ENCODE measurements at regions not wholly inside any gene's neighbourhood (a gene's known extent, or its start where the extent isn't known, plus 50 kb on each side); places are given as distances from the start of the nearest gene placed in this dataset.

DNA sequence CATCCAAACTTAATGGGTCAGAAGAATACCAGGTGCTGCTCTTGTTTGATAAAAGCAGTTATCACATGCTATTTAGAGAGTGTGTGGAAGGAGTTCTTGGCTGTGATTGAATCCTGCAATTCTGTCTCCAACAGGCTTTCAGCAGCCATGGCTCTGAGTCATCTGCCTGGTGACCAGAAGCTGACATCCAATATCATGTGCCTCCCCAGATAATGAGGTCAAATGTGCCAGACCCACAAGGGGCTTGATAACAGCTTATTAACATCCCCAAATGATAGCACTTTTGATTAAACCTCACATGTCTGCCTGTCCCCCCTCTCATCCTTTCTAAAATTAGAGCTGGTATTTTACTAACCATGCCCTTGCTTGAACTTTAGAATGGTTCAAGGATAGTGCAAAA is 175.7 kb upstream of the PLN start:
- H3K9me3 Mint-ChIP-seq = peaks cover 24% of the 10 kb centered on the region
- CTCF ChIA-PET = no interaction called here
- no peak overlapping the region for H3K4me3 Mint-ChIP-seq
- DNase-seq (ENCODE audit: low spot score) (no peak), ATAC-seq (no peak)
- no peak for TF ChIP-seq ELF4 (CRISPR knock-in tag; IDR thresholded peaks at IDR 0.05; ENCODE audit: low read depth)
- TF ChIP-seq ZNF219 (CRISPR knock-in tag; IDR thresholded peaks at IDR 0.05; ENCODE audit: borderline replicate concordance) = no peak
- TF ChIP-seq MYBL2 (CRISPR knock-in tag; IDR thresholded peaks at IDR 0.05) = no peak
- TF ChIP-seq, protein P1, sequence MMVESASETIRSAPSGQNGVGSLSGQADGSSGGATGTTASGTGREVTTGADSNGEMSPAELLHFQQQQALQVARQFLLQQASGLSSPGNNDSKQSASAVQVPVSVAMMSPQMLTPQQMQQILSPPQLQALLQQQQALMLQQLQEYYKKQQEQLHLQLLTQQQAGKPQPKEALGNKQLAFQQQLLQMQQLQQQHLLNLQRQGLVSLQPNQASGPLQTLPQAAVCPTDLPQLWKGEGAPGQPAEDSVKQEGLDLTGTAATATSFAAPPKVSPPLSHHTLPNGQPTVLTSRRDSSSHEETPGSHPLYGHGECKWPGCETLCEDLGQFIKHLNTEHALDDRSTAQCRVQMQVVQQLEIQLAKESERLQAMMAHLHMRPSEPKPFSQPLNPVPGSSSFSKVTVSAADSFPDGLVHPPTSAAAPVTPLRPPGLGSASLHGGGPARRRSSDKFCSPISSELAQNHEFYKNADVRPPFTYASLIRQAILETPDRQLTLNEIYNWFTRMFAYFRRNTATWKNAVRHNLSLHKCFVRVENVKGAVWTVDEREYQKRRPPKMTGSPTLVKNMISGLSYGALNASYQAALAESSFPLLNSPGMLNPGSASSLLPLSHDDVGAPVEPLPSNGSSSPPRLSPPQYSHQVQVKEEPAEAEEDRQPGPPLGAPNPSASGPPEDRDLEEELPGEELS (CRISPR knock-in tag; IDR thresholded peaks at IDR 0.05) = no peak
- TF ChIP-seq RELA (CRISPR knock-in tag; IDR thresholded peaks at IDR 0.05; ENCODE audit: borderline replicate concordance) = no peak
- no peak for TF ChIP-seq SMAD4 (CRISPR knock-in tag; IDR thresholded peaks at IDR 0.05)
- no peak for TF ChIP-seq ZNF281 (CRISPR knock-in tag; IDR thresholded peaks at IDR 0.05)
- no peak for TF ChIP-seq HMGXB4 (CRISPR knock-in tag; IDR thresholded peaks at IDR 0.05)
- no peak for TF ChIP-seq SMAD3 (CRISPR knock-in tag; IDR thresholded peaks at IDR 0.05; ENCODE audit: borderline replicate concordance)
- TF ChIP-seq TP53 (CRISPR knock-in tag; IDR thresholded peaks at IDR 0.05) = no peak
- no peak for TF ChIP-seq STAT6 (CRISPR knock-in tag; conservative IDR thresholded peaks at IDR 0.05; ENCODE audit: low read depth)
- TF ChIP-seq NR2C2 (CRISPR knock-in tag; IDR thresholded peaks at IDR 0.05) = no peak
- TF ChIP-seq NFYB (CRISPR knock-in tag; conservative IDR thresholded peaks at IDR 0.05; ENCODE audit: low read depth) = no peak
- TF ChIP-seq, protein P2, sequence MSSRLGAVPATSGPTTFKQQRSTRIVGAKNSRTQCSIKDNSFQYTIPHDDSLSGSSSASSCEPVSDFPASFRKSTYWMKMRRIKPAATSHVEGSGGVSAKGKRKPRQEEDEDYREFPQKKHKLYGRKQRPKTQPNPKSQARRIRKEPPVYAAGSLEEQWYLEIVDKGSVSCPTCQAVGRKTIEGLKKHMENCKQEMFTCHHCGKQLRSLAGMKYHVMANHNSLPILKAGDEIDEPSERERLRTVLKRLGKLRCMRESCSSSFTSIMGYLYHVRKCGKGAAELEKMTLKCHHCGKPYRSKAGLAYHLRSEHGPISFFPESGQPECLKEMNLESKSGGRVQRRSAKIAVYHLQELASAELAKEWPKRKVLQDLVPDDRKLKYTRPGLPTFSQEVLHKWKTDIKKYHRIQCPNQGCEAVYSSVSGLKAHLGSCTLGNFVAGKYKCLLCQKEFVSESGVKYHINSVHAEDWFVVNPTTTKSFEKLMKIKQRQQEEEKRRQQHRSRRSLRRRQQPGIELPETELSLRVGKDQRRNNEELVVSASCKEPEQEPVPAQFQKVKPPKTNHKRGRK (CRISPR knock-in tag; IDR thresholded peaks at IDR 0.05; ENCODE audit: borderline replicate concordance) = no peak
- no peak for TF ChIP-seq ETV6 (CRISPR knock-in tag; IDR thresholded peaks at IDR 0.05)
- TF ChIP-seq IRF1 (CRISPR knock-in tag; IDR thresholded peaks at IDR 0.05) = no peak
- H3K4me1 Mint-ChIP-seq = 0 out of 2 replicates have a peak, but pooled peaks cover 4% of the 10 kb centered on the region
- H3K36me3 Mint-ChIP-seq = 0 out of 2 replicates have a peak, but pooled peaks cover 3% of the 10 kb centered on the region
- POLR2A ChIA-PET = no interaction called here
- H3K27ac Mint-ChIP-seq = no peak overlapping the region
- no peaks in the 10 kb centered on the region for H3K27me3 Mint-ChIP-seq (ENCODE audit: low read depth)

Data from WTC11 (cell line).